ENCODE measurements at regions not wholly inside any gene's neighbourhood (a gene's known extent, or its start where the extent isn't known, plus 50 kb on each side); places are given as distances from the start of the nearest gene placed in this dataset.

DNA sequence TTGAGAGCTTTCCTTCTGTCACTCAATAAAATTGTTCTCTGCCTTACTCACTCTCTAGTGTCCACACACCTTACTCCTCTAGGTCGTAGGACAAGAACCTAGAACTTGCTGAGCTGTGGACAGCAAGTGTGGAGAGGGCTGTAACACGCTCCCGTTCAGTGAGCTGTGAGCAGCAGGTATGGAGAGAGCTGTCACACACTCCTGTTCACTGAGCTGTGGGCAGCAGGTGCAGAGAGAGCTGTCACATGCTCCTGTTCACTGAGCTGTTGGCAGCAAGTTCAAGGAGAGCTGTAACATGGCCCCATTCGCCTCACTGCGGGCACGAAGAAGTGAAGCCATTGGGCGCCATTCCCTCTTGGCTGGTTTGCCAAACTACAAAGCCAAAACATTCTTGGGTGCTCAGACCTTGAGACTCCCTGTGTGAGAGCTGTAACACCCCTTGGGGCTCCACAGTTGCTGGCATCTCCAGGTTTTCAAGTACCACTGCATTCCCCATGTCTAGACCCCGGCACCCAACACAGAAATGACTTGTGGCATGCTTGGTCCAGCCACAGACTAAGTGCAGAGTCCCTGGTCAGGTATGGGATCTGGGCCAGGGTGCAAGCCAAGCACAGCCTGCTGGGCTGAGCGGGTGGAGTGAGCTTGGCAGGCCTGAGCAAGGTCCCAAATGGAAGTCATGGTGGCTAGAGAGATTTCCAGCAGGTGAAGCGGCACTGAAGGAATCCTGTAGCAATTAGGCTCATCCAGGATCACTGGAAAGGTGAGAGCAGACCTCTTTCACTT lies 608.0 kb upstream of the CDH8 start:
- H3K9me3 Mint-ChIP-seq = peaks cover 2% of the 10 kb centered on the region
- H3K4me1 Mint-ChIP-seq = peaks cover 8% of the 10 kb centered on the region
- no peaks in the 10 kb centered on the region for H3K36me3 Mint-ChIP-seq (ENCODE audit: low read depth)
- no peak overlapping the region for H3K4me3 Mint-ChIP-seq
- no peak overlapping the region for H3K27ac Mint-ChIP-seq
- no peak for TF ChIP-seq CTCF (IDR thresholded peaks at IDR 0.05; ENCODE audit: unreplicated experiment in 3 of 3)
- peaks cover 6% of the 10 kb centered on the region for H3K27me3 Mint-ChIP-seq (ENCODE audit: low read depth)

- Mint-ChIP-seq H3K27me3 (ENCODE audit: low read depth) (peaks cover 6% of the 10 kb centered on the region), H3K9me3 (no peaks in the 10 kb centered on the region), H3K36me3 (ENCODE audit: low read depth) (no peaks in the 10 kb centered on the region), H3K4me1 (peaks cover 7% of the 10 kb centered on the region), H3K4me3 (no peak overlapping the region), H3K27ac (no peak overlapping the region)
- no peak for TF ChIP-seq CTCF (IDR thresholded peaks at IDR 0.05; ENCODE audit: unreplicated experiment in 3 of 3)
Measured at GRCh38 chr16:62642677-62643076, 606.4 kb upstream of the CDH8 start.

DNA sequence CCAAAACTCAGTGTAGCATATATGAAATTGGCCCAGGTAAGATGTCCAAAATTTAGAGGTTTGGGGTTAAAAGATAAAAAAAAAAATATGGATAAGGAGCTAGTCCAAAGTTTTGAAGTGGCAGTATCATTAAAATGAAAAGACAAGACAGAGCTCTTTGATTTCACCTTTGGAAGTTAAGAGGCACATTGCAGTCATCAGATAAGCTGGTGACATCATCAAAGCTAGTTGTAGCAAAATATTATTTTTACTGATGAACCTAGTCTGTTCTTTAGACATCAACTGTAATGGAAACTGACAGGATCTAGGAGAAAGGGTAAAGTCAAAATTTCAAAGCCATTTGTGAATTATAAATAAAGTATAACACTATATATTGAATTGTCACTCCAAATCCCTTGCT lies 603.7 kb upstream of the CDH8 start:
- Mint-ChIP-seq H3K36me3 (ENCODE audit: low read depth) (no peaks in the 10 kb centered on the region), H3K27ac (peak overlapping the region in 2 of 3 experiments; percentile 48 to 53), H3K4me3 (no peak overlapping the region), H3K9me3 (no peaks in the 10 kb centered on the region), H3K4me1 (peaks cover 7% of the 10 kb centered on the region), H3K27me3 (ENCODE audit: low read depth) (peaks cover 6% of the 10 kb centered on the region)
- TF ChIP-seq CTCF (IDR thresholded peaks at IDR 0.05; ENCODE audit: unreplicated experiment in 3 of 3) = no peak

GRCh38 chr16:62638964-62639870 lies 603.0 kb upstream of the CDH8 start:
- peak overlapping the region in 2 of 3 experiments; percentile 48 to 53 for H3K27ac Mint-ChIP-seq
- H3K27me3 Mint-ChIP-seq (ENCODE audit: low read depth) = peaks cover 6% of the 10 kb centered on the region

GRCh38 chr16:62638324-62638911 lies 602.2 kb upstream of the CDH8 start:
- H3K36me3 Mint-ChIP-seq (ENCODE audit: low read depth) = no peaks in the 10 kb centered on the region
- H3K4me3 Mint-ChIP-seq = no peak overlapping the region
- H3K4me1 Mint-ChIP-seq = peaks cover 7% of the 10 kb centered on the region
- H3K27me3 Mint-ChIP-seq (ENCODE audit: low read depth) = peaks cover 6% of the 10 kb centered on the region
- H3K27ac Mint-ChIP-seq = no peak overlapping the region
- H3K9me3 Mint-ChIP-seq = no peaks in the 10 kb centered on the region
- TF ChIP-seq CTCF (IDR thresholded peaks at IDR 0.05; ENCODE audit: unreplicated experiment in 3 of 3) = no peak

More at GRCh38 chr16:62638964-62639870, 603.0 kb upstream of the CDH8 start:
- TF ChIP-seq CTCF (IDR thresholded peaks at IDR 0.05; ENCODE audit: unreplicated experiment in 3 of 3) = no peak
- Mint-ChIP-seq H3K9me3 (no peaks in the 10 kb centered on the region), H3K4me1 (peaks cover 7% of the 10 kb centered on the region), H3K36me3 (ENCODE audit: low read depth) (no peaks in the 10 kb centered on the region), H3K4me3 (no peak overlapping the region)

Measured in nephron (organoid).